NT2/D1 (cell line): ENCODE measurements at regions not wholly inside any gene's neighbourhood (a gene's known extent, or its start where the extent isn't known, plus 50 kb on each side); places are given as distances from the start of the nearest gene placed in this dataset.
"Not testable (repeated sequence)": the region's sequence is repeated elsewhere in the genome, so short reads cannot be mapped to it uniquely, and the experiment has no call there.

Experiments
- DNase-seq: peaks from one replicate; pipeline ENCODE4 v3.0.0-alpha.2; 2011; ENCODE audit warnings: low read depth, low spot score
- H3K27me3 ChIP-seq: 2 replicates; pipeline ENCODE4 v1.6.0; 2011; ENCODE audit warnings: mild to moderate bottlenecking; ENCODE audit not compliant: insufficient read length, insufficient read depth
- H3K36me3 ChIP-seq: 2 replicates; pipeline ENCODE4 v1.6.1; 2011; ENCODE audit warnings: mild to moderate bottlenecking, low read length, mixed read lengths; ENCODE audit not compliant: insufficient read depth, insufficient read length
- H3K4me1 ChIP-seq: 2 replicates; pipeline ENCODE4 v1.5.1; 2011; ENCODE audit not compliant: insufficient read depth, insufficient read length
- H3K4me3 ChIP-seq: 2 replicates; pipeline ENCODE4 v1.5.1; 2011; ENCODE audit warnings: low read depth; ENCODE audit not compliant: insufficient read length
- H3K9ac ChIP-seq: 2 replicates; pipeline ENCODE4 v1.6.0; 2011; ENCODE audit warnings: low read depth; ENCODE audit not compliant: insufficient read length
- H3K9me3 ChIP-seq: 2 replicates; pipeline ENCODE4 v1.5.1; 2011; ENCODE audit warnings: mild to moderate bottlenecking, low read length; ENCODE audit not compliant: insufficient read depth
- SUZ12 ChIP-seq: IDR thresholded peaks from 2 replicates; pipeline ENCODE4 v1.6.1; 2011; ENCODE audit not compliant: insufficient read length, insufficient read depth; ENCODE audit errors: extremely low read depth
- YY1 ChIP-seq: IDR thresholded peaks from 2 replicates; pipeline ENCODE4 v1.6.1; 2011; ENCODE audit not compliant: insufficient read length, insufficient read depth
- ZNF274 ChIP-seq: IDR thresholded peaks from 2 replicates; pipeline ENCODE4 v1.6.1; 2011; ENCODE audit warnings: mild to moderate bottlenecking, low read depth, low read length

GRCh38 chr2:67760995-67761394 lies 301.8 kb downstream of the C1D start:
- Histone ChIP-seq H3K4me3 (no peak overlapping the region), H3K9ac (no peak overlapping the region), H3K9me3 (peaks cover 3% of the 10 kb centered on the region; the same call in 1 of the 2 replicates), H3K36me3 (no peaks in the 10 kb centered on the region), H3K4me1 (no peaks in the 10 kb centered on the region), H3K27me3 (no peaks in the 10 kb centered on the region)
- no peak for DNase-seq
- TF ChIP-seq YY1 (no peak), SUZ12 (no peak), ZNF274 (no peak)

DNA sequence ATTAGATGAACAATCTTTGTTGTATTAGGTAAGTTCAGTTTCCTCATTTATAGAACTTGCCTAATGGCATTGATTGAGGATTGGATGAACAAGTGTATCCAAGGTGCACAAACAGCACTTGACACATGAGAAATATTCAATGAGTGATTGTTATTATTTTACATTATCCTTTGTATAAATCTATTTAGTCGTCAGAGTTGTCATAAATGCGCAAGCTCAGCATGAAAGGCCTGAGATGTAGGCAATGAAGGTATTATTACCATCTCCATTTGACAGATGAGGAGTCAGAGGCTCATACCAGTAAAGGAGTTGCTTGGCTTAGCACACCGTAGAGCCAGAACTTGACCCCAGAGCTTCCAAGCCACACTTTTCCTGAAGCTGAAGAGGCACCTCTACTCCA lies 291.4 kb downstream of the C1D start:
- H3K36me3 ChIP-seq: no peaks in the 10 kb centered on the region
- no peak for TF ChIP-seq SUZ12
- no peak for TF ChIP-seq YY1
- TF ChIP-seq ZNF274: no peak
- no peak for DNase-seq
- no peaks in the 10 kb centered on the region for H3K9me3 ChIP-seq
- H3K4me1 ChIP-seq: no peaks in the 10 kb centered on the region
- H3K9ac ChIP-seq: no peak overlapping the region
- no peak overlapping the region for H3K4me3 ChIP-seq
- no peaks in the 10 kb centered on the region for H3K27me3 ChIP-seq

DNA sequence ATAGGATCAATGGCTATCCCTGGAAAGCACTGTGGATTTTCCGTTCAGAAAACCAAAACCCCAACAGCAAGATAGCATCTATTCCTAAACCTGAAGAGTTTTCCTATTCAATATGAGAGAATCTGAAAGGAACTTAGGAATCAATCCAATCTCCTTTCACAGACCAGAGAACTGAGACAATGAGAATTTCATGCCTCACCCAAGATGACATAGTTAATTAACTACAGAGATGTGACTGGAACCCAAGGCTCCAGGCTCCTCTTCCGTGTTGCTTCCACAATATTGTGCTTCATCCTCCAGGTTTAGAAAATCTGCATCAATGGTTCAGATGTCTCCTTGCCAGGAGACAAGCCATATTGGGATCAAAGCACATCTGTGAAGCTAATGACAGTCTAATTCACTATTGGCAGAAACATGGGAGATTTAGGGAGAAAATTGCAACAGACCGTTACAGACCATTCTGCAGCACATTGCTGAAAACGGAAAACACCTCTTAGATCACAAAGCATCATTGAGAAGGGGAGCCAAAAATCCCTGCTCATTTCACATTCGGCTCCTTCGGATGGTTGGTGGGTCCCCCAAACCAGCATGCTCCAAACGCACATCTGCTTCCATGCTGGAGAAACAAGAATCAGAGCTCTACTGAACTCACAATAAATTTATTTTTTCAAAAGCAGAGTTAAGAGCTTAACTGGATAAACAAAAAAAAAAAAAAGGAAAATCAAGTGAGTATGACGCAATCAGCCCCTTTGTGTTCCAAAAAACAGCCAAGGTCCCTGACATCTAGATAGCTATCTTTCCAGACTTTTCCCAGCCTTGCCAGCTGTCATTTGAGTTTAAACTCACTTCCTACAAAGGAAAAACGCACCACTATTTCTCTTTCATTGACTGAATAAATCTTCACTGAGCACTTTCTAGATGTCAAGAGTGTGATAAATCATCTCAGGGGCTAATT lies 290.3 kb downstream of the C1D start:
- Histone ChIP-seq H3K27me3 (no peaks in the 10 kb centered on the region), H3K4me3 (no peak overlapping the region), H3K9me3 (no peaks in the 10 kb centered on the region), H3K9ac (no peak overlapping the region), H3K36me3 (no peaks in the 10 kb centered on the region), H3K4me1 (no peaks in the 10 kb centered on the region)
- TF ChIP-seq ZNF274: no peak
- TF ChIP-seq SUZ12: no peak
- TF ChIP-seq YY1: no peak
- DNase-seq: no peak

GRCh38 chr2:67773851-67774250 lies 289.0 kb downstream of the C1D start:
- Histone ChIP-seq H3K9me3 (no peaks in the 10 kb centered on the region), H3K4me3 (no peak overlapping the region), H3K4me1 (no peaks in the 10 kb centered on the region), H3K36me3 (no peaks in the 10 kb centered on the region), H3K27me3 (no peaks in the 10 kb centered on the region), H3K9ac (no peak overlapping the region)
- no peak for TF ChIP-seq SUZ12
- TF ChIP-seq YY1: no peak
- TF ChIP-seq ZNF274: no peak
- DNase-seq: no peak

DNA sequence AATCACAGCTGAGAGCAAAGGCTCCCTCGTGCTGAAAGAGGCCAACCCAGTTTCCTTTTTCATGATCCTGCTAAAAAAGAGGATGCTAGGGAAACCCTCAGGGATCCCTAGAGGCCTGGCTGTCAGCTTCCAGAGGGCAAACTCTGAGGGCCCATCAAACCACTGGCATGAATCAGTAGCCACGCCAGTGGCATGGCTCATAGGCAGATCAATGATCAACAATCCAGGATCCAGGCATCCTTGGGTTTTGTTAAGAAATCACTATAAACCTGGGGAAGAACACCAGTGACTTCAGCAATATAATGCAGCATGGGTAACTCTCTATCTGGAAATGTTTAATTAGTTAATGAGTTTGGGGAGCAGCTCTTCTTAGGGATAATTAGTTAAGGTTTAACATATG lies 286.5 kb downstream of the C1D start:
- Histone ChIP-seq H3K27me3 (no peaks in the 10 kb centered on the region), H3K9me3 (no peaks in the 10 kb centered on the region), H3K9ac (no peak overlapping the region), H3K36me3 (no peaks in the 10 kb centered on the region), H3K4me3 (no peak overlapping the region), H3K4me1 (no peaks in the 10 kb centered on the region)
- DNase-seq: no peak
- no peak for TF ChIP-seq YY1
- no peak for TF ChIP-seq SUZ12
- no peak for TF ChIP-seq ZNF274

- Histone ChIP-seq H3K9me3 (no peaks in the 10 kb centered on the region), H3K27me3 (no peaks in the 10 kb centered on the region), H3K4me3 (no peak overlapping the region), H3K4me1 (no peaks in the 10 kb centered on the region), H3K36me3 (no peaks in the 10 kb centered on the region), H3K9ac (no peak overlapping the region)
- no peak for DNase-seq
- TF ChIP-seq ZNF274 (no peak), YY1 (no peak), SUZ12 (no peak)
Measured at GRCh38 chr2:67777010-67777409, 285.8 kb downstream of the C1D start.

DNA sequence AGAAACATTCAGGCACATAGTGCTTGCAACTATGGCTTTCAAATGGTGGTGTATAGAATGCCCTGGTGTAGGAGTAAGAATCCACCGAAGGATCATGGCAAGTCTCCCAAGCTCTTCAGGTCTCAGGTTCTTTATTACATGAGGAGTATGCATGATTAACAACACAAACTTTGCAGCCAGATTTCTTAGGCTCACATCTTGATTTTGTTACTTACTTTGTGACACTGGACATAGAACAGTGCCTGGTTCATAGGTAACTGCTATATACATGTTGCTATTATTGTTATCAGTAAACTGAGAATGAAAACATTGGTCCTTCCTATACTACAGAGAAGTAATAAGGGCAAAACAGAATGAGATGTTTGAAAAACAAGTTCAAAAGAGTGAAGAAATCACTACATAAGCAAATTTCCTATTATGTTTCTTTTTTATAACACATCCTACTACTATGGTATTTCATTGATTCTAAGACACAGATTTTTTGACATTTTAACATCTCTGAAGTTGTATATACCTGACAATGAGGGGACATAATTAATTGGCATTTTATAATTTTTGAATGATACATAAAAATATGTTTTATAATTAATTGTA lies 284.9 kb downstream of the C1D start:
- DNase-seq: no peak
- Histone ChIP-seq H3K4me1 (no peaks in the 10 kb centered on the region), H3K9ac (no peak overlapping the region), H3K9me3 (no peaks in the 10 kb centered on the region), H3K4me3 (no peak overlapping the region), H3K36me3 (no peaks in the 10 kb centered on the region), H3K27me3 (no peaks in the 10 kb centered on the region)
- TF ChIP-seq YY1: no peak
- no peak for TF ChIP-seq ZNF274
- no peak for TF ChIP-seq SUZ12

DNA sequence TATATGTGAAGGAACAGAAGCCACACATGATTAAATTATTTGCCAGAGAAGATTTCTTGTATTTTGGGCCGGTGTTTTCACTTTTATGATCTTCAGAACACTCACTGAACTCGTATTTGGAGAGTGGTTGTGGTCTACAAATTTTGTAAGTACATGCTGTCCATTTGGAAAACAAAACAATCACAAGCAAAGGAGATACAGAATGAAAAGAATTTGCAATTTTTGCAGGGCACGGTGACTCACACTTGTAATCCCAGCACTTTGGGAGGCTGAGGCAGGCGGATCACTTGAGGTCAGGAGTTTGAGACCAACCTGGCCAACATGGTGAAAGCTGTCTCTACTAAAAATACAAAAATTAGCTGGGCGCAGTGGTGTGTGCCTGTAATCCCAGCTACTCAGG lies 282.0 kb downstream of the C1D start:
- DNase-seq, H3K9ac ChIP-seq, H3K27me3 ChIP-seq, H3K9me3 ChIP-seq, H3K4me3 ChIP-seq, H3K36me3 ChIP-seq, H3K4me1 ChIP-seq: not testable (repeated sequence)
